Endothelial cell of umbilical vein (primary cell): ENCODE measurements at regions not wholly inside any gene's neighbourhood (a gene's known extent, or its start where the extent isn't known, plus 50 kb on each side); places are given as distances from the start of the nearest gene placed in this dataset.

Source experiments
- BruUV-seq: library from RNA; stranded (reverse); fragments of 400-500 nt; replicated peaks from 2 replicates; lab custom pipeline; 2021; lab: Mats Ljungman, UMichigan
- CTCF ChIA-PET: fragments of 300-600, 350-600 bp; sonication (Branson Sonifier 250); formaldehyde crosslinking; loops from one replicate; lab custom pipeline; 2021; ENCODE audit warnings: antibody characterized with exemption, inconsistent platforms; lab: Charles Lee
- POLR2A ChIA-PET: fragments of 300-600, 350-600 bp; sonication (Branson Sonifier 250); formaldehyde crosslinking; loops from one replicate; lab custom pipeline; 2021; ENCODE audit warnings: antibody characterized with exemption, inconsistent platforms; lab: Charles Lee
- DNase-seq: peaks from one replicate; pipeline ENCODE4 v3.0.0-alpha.2; 2011; ENCODE audit warnings: low read depth, low spot score
- FAIRE-seq: peaks from 2 replicates; lab custom pipeline; 2011; peaks lifted over from hg19 to GRCh38; lab: Jason Lieb, UNC
- H2AFZ ChIP-seq: 2 replicates; pipeline ENCODE4 v1.6.0; 2012; ENCODE audit warnings: low read depth, low read length, control low read depth, inconsistent platforms
- H3K27ac ChIP-seq: 2 replicates; pipeline ENCODE4 v1.5.1; 2011; ENCODE audit warnings: low read depth, mild to moderate bottlenecking, control low read depth, low read length, moderate library complexity; ENCODE audit not compliant: insufficient read depth
- H3K27me3 ChIP-seq, 2 experiments: 2 replicates each; pipeline versions ENCODE4 v1.6.0 to v1.6.1; 2011; ENCODE audit warnings: low read length in 2 of 2, mixed read lengths in 1 of 2; ENCODE audit not compliant: control insufficient read depth in 2 of 2, insufficient read depth in 2 of 2
- H3K36me3 ChIP-seq, 2 experiments: 2 replicates in 1 of 2; 3 replicates in 1 of 2; pipeline ENCODE4 v1.5.1; 2011; ENCODE audit warnings: low read length in 2 of 2, mild to moderate bottlenecking in 1 of 2, moderate library complexity in 1 of 2; ENCODE audit not compliant: control insufficient read depth in 2 of 2, insufficient read depth in 2 of 2; ENCODE audit errors: extremely low read depth in 1 of 2
- H3K4me1 ChIP-seq: 3 replicates; pipeline ENCODE4 v1.5.1; 2011; ENCODE audit warnings: mild to moderate bottlenecking, low read length; ENCODE audit not compliant: control insufficient read depth, insufficient read depth; ENCODE audit errors: extremely low read depth
- H3K4me2 ChIP-seq: 2 replicates; pipeline ENCODE4 v1.6.1; 2011; ENCODE audit warnings: low read length, control low read depth, mixed read lengths; ENCODE audit not compliant: insufficient read depth
- H3K4me3 ChIP-seq, 3 experiments: fragments of 200-600 bp in 1 of 3; sonication (generic), shearing (Covaris generic) in 1 of 3; replicated peaks in 1 of 3; 2 replicates each; pipeline ENCODE4 v1.5.1; 2011 to 2016; ENCODE audit warnings: control low read depth in 3 of 3, low read length in 3 of 3, mild to moderate bottlenecking in 2 of 3, inconsistent platforms in 1 of 3, low read depth in 1 of 3, moderate library complexity in 1 of 3; ENCODE audit not compliant: insufficient read depth in 1 of 3
- H3K79me2 ChIP-seq: 2 replicates; pipeline ENCODE4 v1.6.0; 2012; ENCODE audit warnings: low read length, inconsistent platforms; ENCODE audit not compliant: control insufficient read depth, insufficient read depth
- H3K9ac ChIP-seq: replicated peaks from 2 replicates; pipeline ENCODE3; 2011; ENCODE audit warnings: low read length, control low read depth; ENCODE audit not compliant: insufficient read depth; ENCODE audit errors: extremely low read depth
- H3K9me1 ChIP-seq: replicated peaks from 3 replicates; pipeline ENCODE4 v1.6.0; 2011; ENCODE audit warnings: mild to moderate bottlenecking, low read length; ENCODE audit not compliant: control insufficient read depth, insufficient read depth; ENCODE audit errors: extremely low read depth
- H3K9me3 ChIP-seq: replicated peaks from 2 replicates; pipeline ENCODE4 v1.5.1; 2012; ENCODE audit warnings: low read length, inconsistent platforms; ENCODE audit not compliant: control insufficient read depth, insufficient read depth
- H4K20me1 ChIP-seq: replicated peaks from 2 replicates; pipeline ENCODE3; 2011; ENCODE audit warnings: mild to moderate bottlenecking, low read length; ENCODE audit not compliant: control insufficient read depth, insufficient read depth; ENCODE audit errors: extremely low read depth
- CTCF ChIP-seq, 2 donors: IDR thresholded peaks; 1 replicate in 1 of 2; 2 replicates in 1 of 2; pipeline ENCODE4 v1.5.1; 2011; ENCODE audit warnings: low read length in 2 of 2, mild to moderate bottlenecking in 2 of 2, moderate library complexity in 2 of 2, control low read depth in 1 of 2, inconsistent platforms in 1 of 2, low read depth in 1 of 2; ENCODE audit not compliant: insufficient read depth in 1 of 2; ENCODE audit errors: extremely low read depth in 1 of 2
- EZH2 ChIP-seq: IDR thresholded peaks from 2 replicates; pipeline ENCODE4 v1.6.1; 2012; ENCODE audit warnings: borderline replicate concordance, low read depth, mild to moderate bottlenecking, moderate library complexity, low read length, inconsistent platforms; ENCODE audit not compliant: severe bottlenecking
- FOS ChIP-seq: IDR thresholded peaks from 2 replicates; pipeline ENCODE4 v1.6.1; 2011; ENCODE audit warnings: mild to moderate bottlenecking, low read length, moderate library complexity, borderline replicate concordance; ENCODE audit not compliant: insufficient read depth
- GATA2 ChIP-seq: IDR thresholded peaks from 2 replicates; pipeline ENCODE4 v1.7.0; 2011; ENCODE audit warnings: low read depth, mild to moderate bottlenecking, moderate library complexity, mixed read lengths, low read length; ENCODE audit not compliant: insufficient read length, insufficient read depth
- JUN ChIP-seq: IDR thresholded peaks from 2 replicates; pipeline ENCODE4 v1.6.1; 2011; ENCODE audit warnings: borderline replicate concordance, low read depth; ENCODE audit not compliant: insufficient read length, insufficient read depth
- MAX ChIP-seq: IDR thresholded peaks from 2 replicates; pipeline ENCODE4 v1.6.1; 2011; ENCODE audit not compliant: insufficient read depth, insufficient read length
- MYC ChIP-seq: IDR thresholded peaks from one replicate; pipeline ENCODE4 v1.6.1; 2011; ENCODE audit warnings: mild to moderate bottlenecking, low read depth, low read length
- POLR2A ChIP-seq: IDR thresholded peaks from 2 replicates; pipeline ENCODE4 v1.6.1; 2012; ENCODE audit warnings: low read depth, mild to moderate bottlenecking, control low read depth, low read length
- POLR2AphosphoS5 ChIP-seq: IDR thresholded peaks from 2 replicates; pipeline ENCODE4 v1.6.1; 2012; ENCODE audit warnings: low read depth, mild to moderate bottlenecking, control low read depth, low read length, moderate library complexity; ENCODE audit not compliant: insufficient read depth
- dilution Hi-C: fragments of 300-500 bp; cut with MboI; formaldehyde crosslinking; loops from one replicate; pipeline ENCODE4 v1.15.0; 2019; ENCODE audit warnings: low sequenced_read_pairs; ENCODE audit not compliant: extremely low pct_ligation_motif_present
- intact Hi-C: fragments of 100-400 bp; cut with micrococcal nuclease; formaldehyde crosslinking; loops from one replicate; pipeline ENCODE4 v1.10.0; 2022

- H3K9me3 ChIP-seq = no peaks in the 10 kb centered on the region
- dilution Hi-C loops (no loop called here), intact Hi-C loops (no loop called here)
- BruUV-seq = no TSS peak
- H3K4me3 ChIP-seq = no peak overlapping the region
- no peaks in the 10 kb centered on the region for H3K36me3 ChIP-seq
- H3K9ac ChIP-seq = no peak overlapping the region
- ChIA-PET POLR2A (no interaction called here), CTCF (no interaction called here)
- H3K4me2 ChIP-seq = no peak overlapping the region
- no peaks in the 10 kb centered on the region for H3K79me2 ChIP-seq
- no peak for DNase-seq
- no peak overlapping the region for H3K27ac ChIP-seq
- no peaks in the 10 kb centered on the region for H4K20me1 ChIP-seq
- no peak overlapping the region for H2AFZ ChIP-seq
- no peak for TF ChIP-seq CTCF (IDR thresholded peaks at IDR 0.05; ENCODE audit: extremely low read depth in 1 of 2, insufficient read depth in 1 of 2, low read depth in 1 of 2, low read length in 2 of 2)
- no peak for TF ChIP-seq POLR2A
- TF ChIP-seq JUN = no peak
- no peak for TF ChIP-seq MAX
- no peak for TF ChIP-seq FOS
- no peak for TF ChIP-seq EZH2
- no peak for TF ChIP-seq MYC
- TF ChIP-seq POLR2AphosphoS5 = no peak
- TF ChIP-seq GATA2 = no peak
- no peaks in the 10 kb centered on the region for H3K4me1 ChIP-seq
- no peak for FAIRE-seq
- H3K9me1 ChIP-seq = no peaks in the 10 kb centered on the region
- H3K27me3 ChIP-seq = no peaks in the 10 kb centered on the region
Measured at GRCh38 chr5:63205976-63206375, 627.4 kb downstream of the LRRC70 start.
